Immature natural killer cell (primary cell): ENCODE measurements at regions not wholly inside any gene's neighbourhood (a gene's known extent, or its start where the extent isn't known, plus 50 kb on each side); places are given as distances from the start of the nearest gene placed in this dataset.

Experiments used
- DNase-seq, 3 donors: peaks; one replicate each; pipeline ENCODE4 v3.0.0; 2022; ENCODE audit warnings: mixed read lengths in 1 of 3
- H3K27ac Mint-ChIP-seq, 6 donors: one replicate each; pipeline ENCODE4 v1.8.0; 2020; ENCODE audit warnings: mixed read lengths in 6 of 6, mild to moderate bottlenecking in 5 of 6, inconsistent platforms in 4 of 6, moderate library complexity in 3 of 6
- H3K27me3 Mint-ChIP-seq, 3 donors: one replicate each; pipeline ENCODE4 v1.8.0; 2020 to 2021; ENCODE audit warnings: low read depth in 3 of 3, mild to moderate bottlenecking in 3 of 3, mixed read lengths in 3 of 3, moderate library complexity in 3 of 3, inconsistent platforms in 1 of 3
- H3K36me3 Mint-ChIP-seq, 3 donors: one replicate each; pipeline ENCODE4 v1.8.0; 2020; ENCODE audit warnings: mixed read lengths in 3 of 3, inconsistent platforms in 2 of 3, mild to moderate bottlenecking in 2 of 3
- H3K4me1 Mint-ChIP-seq, 2 donors: one replicate each; pipeline ENCODE4 v1.8.0; 2020; ENCODE audit warnings: inconsistent platforms in 2 of 2, mild to moderate bottlenecking in 2 of 2, mixed read lengths in 2 of 2, moderate library complexity in 1 of 2
- H3K4me3 Mint-ChIP-seq, 5 donors: one replicate each; pipeline ENCODE4 v1.8.0; 2020; ENCODE audit warnings: mild to moderate bottlenecking in 5 of 5, mixed read lengths in 5 of 5, inconsistent platforms in 3 of 5, moderate library complexity in 3 of 5
- H3K9me3 Mint-ChIP-seq, 6 donors: one replicate each; pipeline ENCODE4 v1.8.0; 2020; ENCODE audit warnings: mild to moderate bottlenecking in 6 of 6, mixed read lengths in 6 of 6, inconsistent platforms in 4 of 6, moderate library complexity in 3 of 6

- Mint-ChIP-seq H3K4me1 (no peaks in the 10 kb centered on the region), H3K27ac (no peak overlapping the region), H3K9me3 (peaks cover 1 to 14% (median 9%) of the 10 kb centered on the region in 6 donors), H3K36me3 (peaks cover 0 to 3% (median 0%) of the 10 kb centered on the region in 3 donors), H3K27me3 (peaks cover 0 to 2% (median 0%) of the 10 kb centered on the region in 3 donors), H3K4me3 (no peak overlapping the region)
- DNase-seq, result no peak
Observed at GRCh38 chr2:226017107-226017506, 617.6 kb downstream of the NYAP2 start.

- no peaks in the 10 kb centered on the region for H3K36me3 Mint-ChIP-seq
- H3K4me3 Mint-ChIP-seq, result no peak overlapping the region
- no peaks in the 10 kb centered on the region for H3K4me1 Mint-ChIP-seq
- peaks cover 4 to 14% (median 11%) of the 10 kb centered on the region in 6 donors for H3K9me3 Mint-ChIP-seq
- H3K27me3 Mint-ChIP-seq, result peaks cover 0 to 7% (median 2%) of the 10 kb centered on the region in 3 donors
- DNase-seq, result no peak
- H3K27ac Mint-ChIP-seq, result no peak overlapping the region
Observed at GRCh38 chr2:226011716-226012450, 612.4 kb downstream of the NYAP2 start.

GRCh38 chr2:226002438-226002837 is 602.9 kb downstream of the NYAP2 start:
- peaks cover 0 to 20% (median 3%) of the 10 kb centered on the region in 6 donors for H3K9me3 Mint-ChIP-seq
- H3K27ac Mint-ChIP-seq, result no peak overlapping the region
- no peak for DNase-seq
- peaks cover 1 to 3% (median 2%) of the 10 kb centered on the region in 3 donors for H3K27me3 Mint-ChIP-seq
- no peak overlapping the region for H3K4me3 Mint-ChIP-seq
- H3K4me1 Mint-ChIP-seq, result no peaks in the 10 kb centered on the region
- H3K36me3 Mint-ChIP-seq, result no peaks in the 10 kb centered on the region

GRCh38 chr2:226001716-226002115 is 602.2 kb downstream of the NYAP2 start:
- DNase-seq, result no peak
- Mint-ChIP-seq H3K27me3 (peaks cover 1 to 3% (median 2%) of the 10 kb centered on the region in 3 donors), H3K27ac (no peak overlapping the region), H3K9me3 (peaks cover 0 to 20% (median 3%) of the 10 kb centered on the region in 6 donors), H3K4me1 (no peaks in the 10 kb centered on the region), H3K4me3 (no peak overlapping the region), H3K36me3 (no peaks in the 10 kb centered on the region)

DNA sequence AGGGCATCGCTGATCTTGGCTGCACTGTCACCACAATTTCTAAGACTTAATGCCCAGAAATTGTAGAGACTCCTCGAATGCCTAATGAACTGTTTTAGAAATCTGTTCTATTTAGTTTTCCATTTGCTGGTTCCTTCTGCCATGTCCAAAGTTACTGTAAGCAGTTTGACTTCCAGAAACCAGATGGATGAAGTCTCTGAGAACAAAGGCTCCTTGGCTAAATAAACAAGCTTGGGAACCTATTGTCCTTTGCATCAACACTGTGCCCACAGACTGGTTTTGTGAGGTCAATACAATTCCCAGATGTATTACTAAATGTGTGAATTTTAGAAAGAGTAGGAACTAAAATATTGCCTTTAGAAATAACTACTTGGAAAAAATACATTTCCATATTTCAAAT is 600.2 kb downstream of the NYAP2 start:
- Mint-ChIP-seq H3K9me3 (peaks cover 0 to 9% (median 6%) of the 10 kb centered on the region in 6 donors), H3K4me3 (no peak overlapping the region), H3K27ac (no peak overlapping the region), H3K36me3 (no peaks in the 10 kb centered on the region), H3K27me3 (peaks cover 1 to 3% (median 2%) of the 10 kb centered on the region in 3 donors), H3K4me1 (no peaks in the 10 kb centered on the region)
- no peak for DNase-seq

GRCh38 chr2:225998653-225999052 is 599.1 kb downstream of the NYAP2 start:
- DNase-seq, result no peak
- H3K27ac Mint-ChIP-seq, result no peak overlapping the region
- peaks cover 0 to 8% (median 5%) of the 10 kb centered on the region in 6 donors for H3K9me3 Mint-ChIP-seq
- H3K4me3 Mint-ChIP-seq, result no peak overlapping the region
- peaks cover 1 to 3% (median 2%) of the 10 kb centered on the region in 3 donors for H3K27me3 Mint-ChIP-seq
- H3K36me3 Mint-ChIP-seq, result peaks cover 0 to under 1% (median 0%) of the 10 kb centered on the region in 3 donors
- H3K4me1 Mint-ChIP-seq, result no peaks in the 10 kb centered on the region

DNA sequence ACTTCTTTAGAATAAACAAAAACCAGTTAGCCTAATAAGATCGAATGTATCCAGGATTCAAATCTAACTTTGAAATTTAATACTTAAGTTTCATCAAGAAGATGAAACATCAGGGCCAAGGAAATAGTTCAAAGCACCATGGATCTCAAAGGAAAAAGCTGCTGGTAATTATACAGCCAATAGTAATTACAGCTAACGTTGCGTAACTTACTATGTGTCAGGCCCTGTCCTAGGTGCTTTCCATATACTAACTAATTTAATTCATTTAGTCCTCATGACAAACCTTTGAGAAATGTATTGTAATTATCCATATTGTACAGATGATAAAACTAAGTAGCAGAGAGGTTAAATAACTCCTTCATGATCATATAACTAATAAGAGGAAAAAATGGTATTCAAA is 598.6 kb downstream of the NYAP2 start:
- Mint-ChIP-seq H3K27ac (no peak overlapping the region), H3K4me1 (no peaks in the 10 kb centered on the region), H3K9me3 (peaks cover 3 to 10% (median 7%) of the 10 kb centered on the region in 6 donors), H3K36me3 (peaks cover 0 to 3% (median 0%) of the 10 kb centered on the region in 3 donors), H3K4me3 (no peak overlapping the region), H3K27me3 (peaks cover 1 to 3% (median 2%) of the 10 kb centered on the region in 3 donors)
- DNase-seq, result no peak

DNA sequence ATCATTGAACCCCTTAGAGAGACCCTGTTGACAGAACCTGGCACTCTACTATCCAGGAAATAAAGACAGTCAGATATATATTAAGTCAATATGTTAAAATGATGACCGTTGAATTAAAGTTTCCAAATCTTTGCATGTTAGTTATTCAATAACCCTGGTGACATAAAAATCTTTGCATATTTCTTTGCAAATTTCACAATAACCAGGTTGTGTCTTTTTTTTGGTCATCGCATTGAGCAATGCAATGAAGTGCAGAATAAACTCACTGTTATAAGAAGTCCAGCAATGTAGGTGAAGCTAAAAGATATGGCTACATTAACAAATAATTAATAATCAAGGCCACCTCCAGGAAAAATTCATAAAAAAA is 596.9 kb downstream of the NYAP2 start:
- no peaks in the 10 kb centered on the region for H3K4me1 Mint-ChIP-seq
- DNase-seq, result no peak
- no peak overlapping the region for H3K27ac Mint-ChIP-seq
- peaks cover 0 to 3% (median 0%) of the 10 kb centered on the region in 3 donors for H3K36me3 Mint-ChIP-seq
- H3K27me3 Mint-ChIP-seq, result peaks cover 1 to 3% (median 2%) of the 10 kb centered on the region in 3 donors
- no peak overlapping the region for H3K4me3 Mint-ChIP-seq
- H3K9me3 Mint-ChIP-seq, result peaks cover 3 to 13% (median 8%) of the 10 kb centered on the region in 6 donors

DNA sequence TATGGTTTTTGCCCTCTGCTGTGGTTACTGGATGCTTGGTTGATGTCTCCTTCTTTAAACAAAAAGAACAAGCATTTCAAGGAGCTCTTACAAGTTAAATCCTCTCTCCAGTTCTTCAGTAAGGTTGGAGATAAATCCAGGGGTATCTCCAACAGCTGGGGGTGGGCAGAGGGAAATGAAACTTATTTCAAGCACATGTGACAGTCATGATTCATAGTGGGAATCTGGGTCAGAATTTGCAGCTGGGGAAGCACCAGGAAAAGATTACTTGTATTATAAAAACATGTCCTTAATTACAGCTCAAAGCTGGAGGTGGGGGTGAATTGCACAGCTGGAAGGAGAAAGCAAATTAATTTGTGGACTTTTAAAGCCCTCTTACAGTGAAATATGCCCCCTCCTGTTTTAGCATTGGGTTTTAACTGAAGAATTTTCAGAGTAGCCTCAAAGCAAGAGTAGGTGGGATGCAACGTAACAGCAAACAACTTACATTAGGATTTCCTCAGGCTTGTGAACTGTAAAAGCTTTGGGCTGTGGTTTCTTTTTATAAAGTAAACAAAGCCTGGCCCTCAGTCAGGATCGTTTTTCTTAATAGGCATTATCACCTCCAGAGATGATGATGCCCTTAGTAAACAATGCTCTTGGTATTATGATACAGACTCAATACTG is 596.4 kb downstream of the NYAP2 start:
- H3K4me3 Mint-ChIP-seq, result no peak overlapping the region
- peaks cover 0 to 3% (median 1%) of the 10 kb centered on the region in 3 donors for H3K27me3 Mint-ChIP-seq

DNA sequence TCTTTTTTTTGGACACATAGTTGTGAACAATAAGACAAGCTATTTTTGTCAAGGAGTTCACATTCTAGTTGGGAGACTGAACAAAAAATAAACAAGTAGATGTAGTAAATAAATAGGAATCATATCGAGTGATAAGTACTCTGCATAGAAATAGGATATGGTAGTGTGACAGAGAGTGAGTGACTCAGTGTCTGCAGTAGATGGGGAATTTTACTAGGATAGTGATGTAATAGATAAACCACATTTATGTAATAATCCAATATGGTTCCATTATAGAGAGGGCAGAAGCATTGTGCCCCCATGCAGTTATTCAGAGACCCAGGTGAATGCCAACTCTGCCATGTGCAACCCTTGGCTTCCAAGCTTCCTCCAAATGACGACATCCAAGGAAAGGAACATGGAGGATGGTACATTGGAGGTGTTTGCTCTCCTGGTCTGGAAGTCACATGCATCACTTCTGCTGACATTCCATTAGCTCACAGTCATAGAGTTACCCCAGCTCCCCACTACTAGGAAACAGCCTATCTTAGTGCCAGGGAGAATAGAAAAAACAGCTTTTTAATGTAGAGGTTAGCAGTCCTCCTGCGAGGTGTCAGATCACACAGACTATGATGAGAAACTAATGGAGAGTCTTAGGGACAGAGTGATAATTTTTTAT is 595.4 kb downstream of the NYAP2 start:
- H3K9me3 Mint-ChIP-seq, result peaks cover 3 to 13% (median 9%) of the 10 kb centered on the region in 6 donors
- no peak for DNase-seq
- peaks cover 0 to 3% (median 0%) of the 10 kb centered on the region in 3 donors for H3K36me3 Mint-ChIP-seq
- H3K27me3 Mint-ChIP-seq, result no peaks in the 10 kb centered on the region
- no peaks in the 10 kb centered on the region for H3K4me1 Mint-ChIP-seq
- no peak overlapping the region for H3K4me3 Mint-ChIP-seq
- no peak overlapping the region for H3K27ac Mint-ChIP-seq

More for the DNA sequence above, 596.4 kb downstream of the NYAP2 start:
- Mint-ChIP-seq H3K4me1 (no peaks in the 10 kb centered on the region), H3K9me3 (peaks cover 3 to 13% (median 9%) of the 10 kb centered on the region in 6 donors), H3K36me3 (peaks cover 0 to 3% (median 0%) of the 10 kb centered on the region in 3 donors), H3K27ac (no peak overlapping the region)
- no peak for DNase-seq

- H3K4me1 Mint-ChIP-seq, result no peaks in the 10 kb centered on the region
- no peaks in the 10 kb centered on the region for H3K27me3 Mint-ChIP-seq
- no peak for DNase-seq
- no peak overlapping the region for H3K27ac Mint-ChIP-seq
- H3K4me3 Mint-ChIP-seq, result no peak overlapping the region
- peaks cover 3 to 13% (median 8%) of the 10 kb centered on the region in 6 donors for H3K9me3 Mint-ChIP-seq
- H3K36me3 Mint-ChIP-seq, result peaks cover 0 to 3% (median 0%) of the 10 kb centered on the region in 3 donors
Observed at GRCh38 chr2:225993430-225993829, 593.9 kb downstream of the NYAP2 start.

DNA sequence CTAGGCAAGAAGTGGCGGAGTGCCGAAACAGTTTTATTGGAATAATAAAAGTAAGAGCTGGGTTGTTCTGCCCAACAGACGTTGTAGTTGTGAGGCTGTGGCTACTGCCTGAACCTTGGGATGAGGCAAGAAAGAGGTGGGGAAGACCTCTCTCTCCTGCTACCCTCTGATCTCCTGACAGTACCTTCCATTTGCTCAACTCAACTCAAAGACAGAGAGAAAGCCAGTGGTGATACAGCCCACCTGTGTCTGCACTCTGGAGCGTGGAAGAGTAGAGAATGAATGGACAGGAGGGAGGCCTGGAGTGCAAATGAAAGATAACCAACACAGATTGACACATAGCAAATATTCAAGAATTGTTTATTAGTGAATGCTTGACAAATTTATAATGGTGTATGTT is 590.3 kb downstream of the NYAP2 start:
- Mint-ChIP-seq H3K36me3 (peaks cover 0 to 3% (median 0%) of the 10 kb centered on the region in 3 donors), H3K9me3 (peaks cover 3 to 9% (median 6%) of the 10 kb centered on the region in 6 donors), H3K27ac (no peak overlapping the region), H3K4me1 (no peaks in the 10 kb centered on the region), H3K27me3 (peaks cover 0 to 2% (median 0%) of the 10 kb centered on the region in 3 donors), H3K4me3 (no peak overlapping the region)
- no peak for DNase-seq

GRCh38 chr2:225980372-225980771 is 580.9 kb downstream of the NYAP2 start:
- Mint-ChIP-seq H3K4me3 (no peak overlapping the region), H3K36me3 (peaks cover 0 to 4% (median 0%) of the 10 kb centered on the region in 3 donors), H3K4me1 (no peaks in the 10 kb centered on the region), H3K27me3 (peaks cover 0 to 2% (median 1%) of the 10 kb centered on the region in 3 donors), H3K27ac (no peak overlapping the region), H3K9me3 (peaks cover 0 to 37% (median 9%) of the 10 kb centered on the region in 6 donors)
- no peak for DNase-seq

- Mint-ChIP-seq H3K4me1 (no peaks in the 10 kb centered on the region), H3K27ac (no peak overlapping the region), H3K4me3 (no peak overlapping the region), H3K36me3 (no peaks in the 10 kb centered on the region), H3K27me3 (no peaks in the 10 kb centered on the region), H3K9me3 (peaks cover 5 to 17% (median 12%) of the 10 kb centered on the region in 6 donors)
- no peak for DNase-seq
Observed at GRCh38 chr2:225971433-225971832, 571.9 kb downstream of the NYAP2 start.
